H9 (cell line): ENCODE measurements at regions not wholly inside any gene's neighbourhood (a gene's known extent, or its start where the extent isn't known, plus 50 kb on each side); places are given as distances from the start of the nearest gene placed in this dataset.

Experiments used
- DNase-seq: peaks from one replicate; pipeline ENCODE4 v3.0.0-alpha.2; 2017
- H2AFZ ChIP-seq: one replicate; pipeline ENCODE4 v1.6.1; 2013; ENCODE audit warnings: mild to moderate bottlenecking, low read length, control low read depth, moderate library complexity
- H2AK5ac ChIP-seq: 2 replicates; pipeline ENCODE4 v1.6.1; 2013; ENCODE audit warnings: low read length, control low read depth, mixed read lengths; ENCODE audit not compliant: insufficient read length
- H2BK120ac ChIP-seq: one replicate; pipeline ENCODE4 v1.6.1; 2013; ENCODE audit warnings: low read depth, mild to moderate bottlenecking, low read length, control low read depth, inconsistent platforms; ENCODE audit not compliant: poor library complexity, severe bottlenecking
- H2BK12ac ChIP-seq: 2 replicates; pipeline ENCODE4 v1.6.1; 2013; ENCODE audit warnings: low read length, control low read depth, mixed read lengths, low read depth; ENCODE audit not compliant: insufficient read length
- H2BK15ac ChIP-seq: 2 replicates; pipeline ENCODE4 v1.6.1; 2013; ENCODE audit warnings: low read depth, low read length, control low read depth
- H2BK20ac ChIP-seq: one replicate; pipeline ENCODE4 v1.6.1; 2013; ENCODE audit warnings: low read depth, mild to moderate bottlenecking, low read length, control low read depth, inconsistent platforms; ENCODE audit not compliant: poor library complexity, severe bottlenecking
- H2BK5ac ChIP-seq: 2 replicates; pipeline ENCODE4 v1.6.1; 2013; ENCODE audit warnings: low read length, control low read depth, mixed read lengths; ENCODE audit not compliant: insufficient read length
- H3K14ac ChIP-seq: 2 replicates; pipeline ENCODE4 v1.6.1; 2013; ENCODE audit warnings: low read length, control low read depth; ENCODE audit not compliant: insufficient read depth
- H3K18ac ChIP-seq: 2 replicates; pipeline ENCODE4 v1.6.1; 2013; ENCODE audit warnings: low read depth, mild to moderate bottlenecking, mixed read lengths, low read length, control low read depth; ENCODE audit not compliant: insufficient read length
- H3K23ac ChIP-seq: 2 replicates; pipeline ENCODE4 v1.6.1; 2013; ENCODE audit warnings: low read length, control low read depth, mixed read lengths, low read depth; ENCODE audit not compliant: insufficient read length
- H3K23me2 ChIP-seq: 2 replicates; pipeline ENCODE4 v1.6.1; 2013; ENCODE audit warnings: low read depth, mild to moderate bottlenecking, mixed read lengths, low read length, control low read depth; ENCODE audit not compliant: insufficient read length, poor library complexity, severe bottlenecking
- H3K27ac ChIP-seq: 2 replicates; pipeline ENCODE4 v1.5.1; 2013; ENCODE audit warnings: low read length, control low read depth, mixed read lengths, low read depth; ENCODE audit not compliant: insufficient read length
- H3K27me3 ChIP-seq: 2 replicates; pipeline ENCODE4 v1.6.1; 2013; ENCODE audit warnings: low read length, control low read depth, inconsistent platforms; ENCODE audit not compliant: insufficient read depth
- H3K4ac ChIP-seq: 2 replicates; pipeline ENCODE4 v1.6.1; 2013; ENCODE audit warnings: low read depth, mild to moderate bottlenecking, control low read depth, inconsistent platforms, low read length, moderate library complexity
- H3K4me1 ChIP-seq: 2 replicates; pipeline ENCODE4 v1.6.1; 2013; ENCODE audit warnings: low read length, control low read depth, inconsistent platforms; ENCODE audit not compliant: insufficient read depth
- H3K4me2 ChIP-seq: 2 replicates; pipeline ENCODE4 v1.6.1; 2013; ENCODE audit warnings: low read length, control low read depth, mixed read lengths; ENCODE audit not compliant: insufficient read length, insufficient read depth
- H3K56ac ChIP-seq: 2 replicates; pipeline ENCODE4 v1.6.1; 2013; ENCODE audit warnings: low read depth, mild to moderate bottlenecking, mixed read lengths, low read length, control low read depth; ENCODE audit not compliant: insufficient read length
- H3K79me1 ChIP-seq: 2 replicates; pipeline ENCODE4 v1.6.1; 2013; ENCODE audit warnings: low read depth, mild to moderate bottlenecking, moderate library complexity, low read length, control low read depth, inconsistent platforms; ENCODE audit not compliant: insufficient read depth, poor library complexity, severe bottlenecking
- H3K79me2 ChIP-seq: 2 replicates; pipeline ENCODE4 v1.6.1; 2013; ENCODE audit warnings: low read length, control low read depth, inconsistent platforms; ENCODE audit not compliant: insufficient read depth
- H3K9ac ChIP-seq: 2 replicates; pipeline ENCODE4 v1.6.1; 2013; ENCODE audit warnings: low read length, control low read depth, mixed read lengths; ENCODE audit not compliant: insufficient read length; ENCODE audit errors: extremely low read depth
- H3K9me3 ChIP-seq: one replicate; pipeline ENCODE4 v1.6.1; 2013; ENCODE audit warnings: low read depth, low read length, inconsistent platforms; ENCODE audit not compliant: control insufficient read depth
- H3T11ph ChIP-seq: one replicate; pipeline ENCODE4 v1.6.1; 2013; ENCODE audit warnings: mild to moderate bottlenecking, low read length, control low read depth, inconsistent platforms
- H4K20me1 ChIP-seq: one replicate; pipeline ENCODE4 v1.6.1; 2013; ENCODE audit not compliant: control insufficient read depth, insufficient read length, insufficient read depth
- H4K5ac ChIP-seq: 2 replicates; pipeline ENCODE4 v1.6.1; 2013; ENCODE audit warnings: low read depth, mild to moderate bottlenecking, mixed read lengths, low read length, control low read depth; ENCODE audit not compliant: insufficient read length
- H4K8ac ChIP-seq: replicated peaks from 2 replicates; pipeline ENCODE4 v1.6.1; 2013; ENCODE audit warnings: low read length, control low read depth, mixed read lengths, low read depth; ENCODE audit not compliant: insufficient read length
- H4K91ac ChIP-seq: 2 replicates; pipeline ENCODE4 v1.6.1; 2013; ENCODE audit warnings: low read depth, mild to moderate bottlenecking, moderate library complexity, mixed read lengths, low read length, control low read depth; ENCODE audit not compliant: insufficient read length
- H3K27ac Mint-ChIP-seq, 3 experiments: 2 replicates in 2 of 3; 3 replicates in 1 of 3; pipeline ENCODE4 v1.8.0; 2020 to 2021; ENCODE audit warnings: mixed read lengths in 3 of 3, mild to moderate bottlenecking in 1 of 3, moderate library complexity in 1 of 3
- H3K27me3 Mint-ChIP-seq: 2 replicates; pipeline ENCODE4 v1.8.0; 2021; ENCODE audit warnings: low read depth, mild to moderate bottlenecking, moderate library complexity, mixed read lengths
- H3K36me3 Mint-ChIP-seq, 3 experiments: 2 replicates in 2 of 3; 3 replicates in 1 of 3; pipeline ENCODE4 v1.8.0; 2020 to 2021; ENCODE audit warnings: low read depth in 3 of 3, mixed read lengths in 3 of 3; ENCODE audit not compliant: insufficient read depth in 1 of 3
- H3K4me1 Mint-ChIP-seq, 2 experiments: 2 replicates each; pipeline ENCODE4 v1.8.0; 2020; ENCODE audit warnings: mixed read lengths in 2 of 2
- H3K4me3 Mint-ChIP-seq, 2 experiments: 2 replicates in 1 of 2; 3 replicates in 1 of 2; pipeline ENCODE4 v1.8.0; 2020 to 2021; ENCODE audit warnings: mild to moderate bottlenecking in 2 of 2, mixed read lengths in 2 of 2, moderate library complexity in 1 of 2
- H3K9me3 Mint-ChIP-seq, 2 experiments: 2 replicates in 1 of 2; 3 replicates in 1 of 2; pipeline ENCODE4 v1.8.0; 2020; ENCODE audit warnings: mild to moderate bottlenecking in 2 of 2, mixed read lengths in 2 of 2, moderate library complexity in 1 of 2
- WGBS: extraction: QIAGEN DNeasy Blood & Tissue Kit; methylation state at CpG from one replicate; pipeline ENCODE4 v1.1.7; 2013; ENCODE audit warnings: missing lambda C conversion rate, low lambda C conversion rate, mixed read lengths; ENCODE audit not compliant: insufficient read length; ENCODE audit errors: extremely low coverage; 5-methylcytosine and 5-hydroxymethylcytosine counted together
- TF ChIP-seq, protein P1 (sequence below): fragments of 200-600 bp; sonication (generic); conservative IDR thresholded peaks from 3 replicates; pipeline ENCODE4 v1.8.0; 2021; ENCODE audit warnings: antibody characterized with exemption, mild to moderate bottlenecking

DNA sequence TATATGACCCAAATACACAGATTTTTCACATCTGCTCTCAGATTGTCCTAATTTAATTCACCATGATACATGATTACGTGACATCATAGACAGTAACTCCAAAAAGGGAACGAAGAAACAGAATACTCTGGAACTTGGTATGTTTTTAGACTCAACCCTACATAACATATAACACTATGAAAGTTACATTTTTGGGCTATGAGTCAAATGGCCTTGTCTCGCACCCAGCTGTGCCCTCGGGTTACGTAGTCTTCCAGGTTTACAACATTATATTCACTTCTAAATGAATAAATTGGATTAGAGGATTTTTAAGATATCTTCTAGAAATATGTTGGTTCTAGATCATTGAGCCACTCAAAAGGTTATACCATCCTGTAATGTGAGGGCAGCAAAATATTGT, 2089.6 kb upstream of the TENM3 start:
- Histone ChIP-seq H3K4ac (no peak overlapping the region), H3T11ph (no peak overlapping the region), H3K4me1 (no peaks in the 10 kb centered on the region; the same call in 1 of the 2 replicates), H3K4me2 (no peak overlapping the region), H3K14ac (no peak overlapping the region), H3K27me3 (no peaks in the 10 kb centered on the region), H3K27ac (no peak overlapping the region), H3K79me1 (no peaks in the 10 kb centered on the region), H4K91ac (no peak overlapping the region), H2AFZ (no peak overlapping the region), H3K23me2 (no peaks in the 10 kb centered on the region), H2BK5ac (no peak overlapping the region), H3K23ac (no peak overlapping the region), H2BK20ac (no peak overlapping the region), H2AK5ac (no peak overlapping the region), H3K18ac (no peak overlapping the region), H3K9me3 (no peaks in the 10 kb centered on the region), H4K8ac (no peak overlapping the region), H4K5ac (no peak overlapping the region), H2BK120ac (no peak overlapping the region), H4K20me1 (no peaks in the 10 kb centered on the region), H3K9ac (no peak overlapping the region), H2BK12ac (no peak overlapping the region), H2BK15ac (no peak overlapping the region), H3K79me2 (no peaks in the 10 kb centered on the region), H3K56ac (no peak overlapping the region)
- Mint-ChIP-seq H3K27me3 (no peaks in the 10 kb centered on the region), H3K4me3 (no peak overlapping the region), H3K36me3 (no peaks in the 10 kb centered on the region), H3K9me3 (no peaks in the 10 kb centered on the region), H3K27ac (no peak overlapping the region), H3K4me1 (peaks cover 0 to 6% of the 10 kb centered on the region in 2 experiments; a peak in 1 of 4 replicates)
- WGBS, result no CpG with 5 or more reads among the region's 5 CpGs
- no peak for DNase-seq
- TF ChIP-seq, protein P1, sequence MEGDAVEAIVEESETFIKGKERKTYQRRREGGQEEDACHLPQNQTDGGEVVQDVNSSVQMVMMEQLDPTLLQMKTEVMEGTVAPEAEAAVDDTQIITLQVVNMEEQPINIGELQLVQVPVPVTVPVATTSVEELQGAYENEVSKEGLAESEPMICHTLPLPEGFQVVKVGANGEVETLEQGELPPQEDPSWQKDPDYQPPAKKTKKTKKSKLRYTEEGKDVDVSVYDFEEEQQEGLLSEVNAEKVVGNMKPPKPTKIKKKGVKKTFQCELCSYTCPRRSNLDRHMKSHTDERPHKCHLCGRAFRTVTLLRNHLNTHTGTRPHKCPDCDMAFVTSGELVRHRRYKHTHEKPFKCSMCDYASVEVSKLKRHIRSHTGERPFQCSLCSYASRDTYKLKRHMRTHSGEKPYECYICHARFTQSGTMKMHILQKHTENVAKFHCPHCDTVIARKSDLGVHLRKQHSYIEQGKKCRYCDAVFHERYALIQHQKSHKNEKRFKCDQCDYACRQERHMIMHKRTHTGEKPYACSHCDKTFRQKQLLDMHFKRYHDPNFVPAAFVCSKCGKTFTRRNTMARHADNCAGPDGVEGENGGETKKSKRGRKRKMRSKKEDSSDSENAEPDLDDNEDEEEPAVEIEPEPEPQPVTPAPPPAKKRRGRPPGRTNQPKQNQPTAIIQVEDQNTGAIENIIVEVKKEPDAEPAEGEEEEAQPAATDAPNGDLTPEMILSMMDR, result no peak
